ENCODE measurements at regions not wholly inside any gene's neighbourhood (a gene's known extent, or its start where the extent isn't known, plus 50 kb on each side); places are given as distances from the start of the nearest gene placed in this dataset.
"Not testable (repeated sequence)": the region's sequence is repeated elsewhere in the genome, so short reads cannot be mapped to it uniquely, and the experiment has no call there.

DNA sequence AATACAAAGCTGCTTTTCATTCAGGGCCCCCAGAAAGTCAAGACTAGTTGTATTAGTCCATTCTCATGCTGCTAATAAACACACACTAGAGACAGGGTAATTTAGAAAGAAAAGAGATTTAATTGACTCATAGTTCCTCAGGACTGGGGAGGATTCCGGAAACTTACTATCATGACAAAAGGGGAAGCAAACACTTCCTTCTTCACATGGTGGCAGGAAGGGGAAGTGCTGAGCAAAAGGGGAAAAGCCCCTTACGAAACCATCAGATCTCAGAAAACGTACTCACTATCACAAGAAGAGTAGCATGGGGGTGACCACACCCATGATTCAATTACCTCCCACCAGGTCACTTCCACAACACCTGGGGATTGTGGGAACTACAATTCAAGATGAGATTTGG, 373.8 kb upstream of the FRG1 start:
- DNase-seq: not testable (repeated sequence)

DNA sequence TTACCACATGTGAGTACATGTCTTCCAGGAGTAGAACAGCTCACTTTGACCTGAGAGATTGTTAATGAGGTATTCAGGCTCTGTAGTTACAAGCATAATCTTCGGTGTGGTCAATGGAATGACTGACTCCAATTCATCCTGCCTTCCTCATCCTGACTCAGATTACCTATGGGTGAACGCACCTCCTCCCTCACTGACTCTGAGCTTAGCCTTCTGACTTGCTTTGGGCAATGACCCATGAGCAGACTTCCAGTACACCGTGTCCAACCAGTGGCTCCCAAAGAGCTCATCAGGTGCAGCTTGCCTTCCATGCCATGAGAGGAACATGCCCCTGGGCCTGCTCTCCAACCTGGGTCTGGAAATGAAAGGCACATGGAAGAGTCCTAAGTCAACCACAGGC, 361.0 kb upstream of the FRG1 start:
- DNase-seq: not testable (repeated sequence)

DNA sequence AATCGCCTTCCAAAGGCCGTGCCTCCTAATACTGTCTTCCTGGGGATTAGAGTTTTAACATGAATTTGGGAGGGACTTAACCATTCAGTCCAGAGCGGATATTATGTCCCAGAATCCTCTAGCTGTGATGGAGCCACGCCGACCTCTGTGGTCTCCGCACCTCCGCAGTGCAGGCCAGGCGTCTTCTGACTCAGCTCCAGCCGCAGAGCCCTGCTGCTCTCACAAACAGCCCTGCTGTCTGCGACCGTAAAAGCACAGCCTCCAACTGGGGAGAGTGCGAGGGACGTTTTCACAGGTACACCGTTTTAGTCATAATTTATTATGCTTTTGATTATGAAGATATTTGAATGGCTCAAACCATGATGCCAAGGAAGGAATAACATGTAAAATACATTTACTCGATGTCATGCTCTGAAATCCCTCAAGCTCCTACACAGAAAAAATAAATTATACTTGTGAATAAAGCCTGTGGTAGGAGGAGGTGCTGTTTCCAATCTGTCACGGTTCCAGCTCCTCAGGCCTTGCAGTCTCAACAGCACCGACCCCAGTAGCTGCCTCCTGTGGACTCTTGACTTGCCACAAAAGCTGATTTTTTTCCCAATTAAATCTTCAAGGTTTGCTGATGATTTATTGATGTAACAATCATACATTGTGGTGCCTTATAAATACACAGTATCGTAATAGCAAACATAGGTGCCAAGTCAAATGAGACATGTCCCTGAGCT, 353.6 kb upstream of the FRG1 start:
- not testable (repeated sequence) for DNase-seq

DNA sequence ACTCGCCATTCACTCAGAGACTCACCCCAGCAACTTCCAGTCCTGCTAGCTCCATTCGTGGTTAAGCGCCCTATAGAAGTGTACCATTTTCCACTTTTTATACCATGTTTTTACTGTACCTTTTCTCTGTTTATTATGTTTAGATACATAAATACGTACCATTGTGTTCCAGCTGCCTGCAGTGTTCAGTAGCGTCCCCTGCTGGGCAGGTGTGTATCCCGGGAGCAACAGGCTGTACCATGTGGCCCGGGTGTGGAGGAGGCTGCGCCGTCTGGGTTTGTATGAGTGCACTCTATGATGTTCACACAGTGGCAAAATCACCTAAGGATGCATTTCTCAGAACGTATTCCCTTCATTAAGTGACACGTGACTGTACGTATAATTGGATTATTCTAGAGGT, 351.5 kb upstream of the FRG1 start:
- not testable (repeated sequence) for DNase-seq

DNA sequence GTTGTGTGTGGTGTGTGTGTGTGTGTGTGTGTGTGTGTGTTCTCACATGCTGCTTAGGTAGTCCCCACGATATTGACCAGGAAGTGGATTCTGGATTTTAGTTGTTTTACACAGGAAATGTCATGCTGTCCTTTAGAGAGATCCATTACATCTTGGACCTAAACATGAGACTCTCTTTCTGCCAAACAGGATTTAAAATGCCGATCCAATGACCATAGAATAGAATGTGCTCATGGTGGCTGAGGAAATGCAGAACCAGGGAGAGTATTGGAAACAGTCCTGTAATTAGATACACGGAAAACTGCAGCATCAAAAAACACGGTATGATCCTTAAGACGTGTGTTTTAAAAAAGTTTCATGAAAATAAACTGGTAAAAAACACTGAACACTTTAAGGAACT, 347.8 kb upstream of the FRG1 start:
- DNase-seq: no peak

DNA sequence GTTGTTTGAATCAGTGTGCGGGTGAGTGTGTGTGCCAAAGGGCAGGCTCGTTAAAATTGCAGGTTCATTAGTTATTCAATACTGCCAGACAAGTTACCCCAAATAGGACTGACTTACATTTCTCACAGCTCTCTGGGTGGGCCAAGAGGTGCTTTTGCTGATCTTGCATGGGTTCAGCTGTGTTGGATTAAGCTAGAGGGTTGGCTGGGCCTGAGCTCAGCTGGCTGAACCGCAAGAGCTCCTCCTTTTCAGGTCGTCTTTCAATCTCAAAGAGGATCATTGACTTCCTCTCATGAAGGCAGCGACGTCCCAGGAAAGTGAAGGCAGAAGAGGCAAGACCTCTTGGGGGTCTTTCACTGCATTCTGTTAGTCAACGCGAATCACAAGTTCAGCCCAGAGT, 343.3 kb upstream of the FRG1 start:
- no peak for DNase-seq

DNA sequence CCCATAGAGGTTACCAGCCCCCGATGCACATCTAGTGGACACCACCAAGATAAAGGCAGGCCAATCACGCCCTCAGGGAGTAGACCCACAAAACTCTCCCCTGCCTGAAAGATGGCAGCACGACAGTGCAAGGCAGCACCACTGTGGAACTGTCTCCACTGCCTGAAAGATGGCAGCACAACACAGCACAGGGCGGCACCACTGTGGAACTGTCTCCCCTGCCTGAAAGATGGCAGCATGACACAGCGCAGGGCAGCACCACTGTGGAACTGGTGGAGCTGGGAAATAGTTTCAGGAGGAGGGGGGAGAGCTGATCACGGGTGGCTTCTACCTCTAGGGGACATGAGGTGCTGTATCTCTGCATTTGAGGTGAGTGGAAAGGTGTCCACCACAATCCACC, 340.4 kb upstream of the FRG1 start:
- no peak for DNase-seq

DNA sequence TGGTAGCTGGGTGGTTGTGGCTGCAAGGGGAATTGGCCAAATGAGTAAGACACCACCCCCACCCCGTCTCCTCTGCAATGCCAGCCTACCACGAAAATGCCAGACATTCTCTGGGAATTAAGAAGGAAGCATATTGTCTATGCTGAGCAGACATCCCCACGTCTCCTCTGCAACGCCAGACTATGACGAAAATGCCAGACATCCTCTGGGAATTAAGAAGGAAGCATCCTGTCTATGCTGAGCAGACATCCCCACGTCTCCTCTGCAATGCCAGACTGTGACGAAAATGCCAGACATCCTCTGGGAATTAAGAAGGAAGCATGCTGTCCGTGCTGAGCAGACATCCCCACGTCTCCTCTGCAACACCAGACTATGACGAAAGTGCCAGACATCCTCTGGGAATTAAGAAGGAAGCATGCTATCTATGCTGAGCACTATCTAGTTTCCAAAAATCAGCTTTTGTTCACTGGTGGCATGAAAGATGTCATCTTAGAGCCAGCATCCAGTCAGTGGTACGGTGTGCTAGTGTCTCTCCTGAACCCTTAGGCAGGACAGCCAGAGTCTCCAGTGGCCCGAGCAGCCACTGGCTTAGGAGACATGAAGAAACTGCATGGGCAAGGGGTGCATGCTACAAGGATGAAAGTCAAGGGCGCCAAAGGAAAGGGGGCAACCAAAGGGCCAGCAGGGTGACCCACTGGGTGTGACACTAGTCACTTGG, 339.8 kb upstream of the FRG1 start:
- DNase-seq: no peak

DNA sequence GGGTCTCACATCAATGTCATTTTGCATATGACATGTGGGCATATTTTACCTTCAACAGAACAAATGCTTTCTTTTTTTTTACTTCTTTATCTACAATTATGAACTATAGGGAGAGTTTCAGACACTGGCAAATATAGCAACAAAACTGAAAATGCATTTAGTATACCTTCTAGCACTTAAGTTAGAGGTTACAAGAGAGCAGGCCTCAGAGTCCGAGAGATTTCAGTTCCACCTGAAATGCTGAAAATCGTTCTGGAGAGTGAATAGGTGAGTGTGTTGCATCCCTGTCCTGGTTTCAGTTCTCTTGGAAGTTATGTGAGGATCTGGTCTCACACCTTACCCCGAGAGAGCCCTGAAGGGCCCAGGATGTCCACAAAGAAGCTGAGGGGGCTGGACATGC, 337.8 kb upstream of the FRG1 start:
- DNase-seq: not testable (repeated sequence)

DNA sequence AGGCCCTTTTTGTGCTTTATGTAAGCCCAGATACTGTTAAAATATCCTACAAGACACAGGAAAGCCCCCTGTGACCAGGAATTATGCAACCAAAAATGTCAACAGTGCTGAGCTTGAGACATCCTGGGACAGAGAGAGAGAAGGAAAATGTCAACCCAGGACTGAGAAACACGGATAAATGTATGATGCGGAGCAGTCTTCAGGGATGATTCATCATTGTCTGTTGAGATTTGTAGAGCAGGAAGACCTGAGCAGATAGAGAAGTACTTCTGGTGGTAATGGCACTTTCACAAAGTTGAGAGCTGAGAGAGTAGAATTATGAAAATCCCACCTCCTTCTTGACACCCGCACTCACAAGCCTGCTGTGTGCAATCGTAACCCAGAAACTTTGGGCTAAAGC, 330.1 kb upstream of the FRG1 start:
- DNase-seq: not testable (repeated sequence)

DNA sequence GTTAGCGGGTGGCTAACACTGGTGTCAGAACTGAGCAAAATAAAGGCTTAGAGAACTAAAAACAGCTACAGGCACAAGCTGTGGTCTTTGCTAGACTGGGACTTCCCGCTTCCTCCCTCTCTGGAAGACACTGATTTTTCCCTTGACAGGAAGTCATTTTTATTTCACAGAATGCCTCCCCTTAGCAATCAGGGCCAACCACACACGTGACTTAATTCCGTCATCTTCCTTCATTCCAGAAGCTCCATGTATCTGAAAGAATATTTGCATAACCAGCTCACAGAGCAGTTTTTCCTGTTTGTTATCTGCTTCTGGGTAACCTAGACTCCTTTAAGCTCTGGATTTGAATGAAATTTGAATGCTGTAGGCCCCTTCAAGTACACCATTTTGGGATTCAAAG, 327.5 kb upstream of the FRG1 start:
- no peak for DNase-seq

DNA sequence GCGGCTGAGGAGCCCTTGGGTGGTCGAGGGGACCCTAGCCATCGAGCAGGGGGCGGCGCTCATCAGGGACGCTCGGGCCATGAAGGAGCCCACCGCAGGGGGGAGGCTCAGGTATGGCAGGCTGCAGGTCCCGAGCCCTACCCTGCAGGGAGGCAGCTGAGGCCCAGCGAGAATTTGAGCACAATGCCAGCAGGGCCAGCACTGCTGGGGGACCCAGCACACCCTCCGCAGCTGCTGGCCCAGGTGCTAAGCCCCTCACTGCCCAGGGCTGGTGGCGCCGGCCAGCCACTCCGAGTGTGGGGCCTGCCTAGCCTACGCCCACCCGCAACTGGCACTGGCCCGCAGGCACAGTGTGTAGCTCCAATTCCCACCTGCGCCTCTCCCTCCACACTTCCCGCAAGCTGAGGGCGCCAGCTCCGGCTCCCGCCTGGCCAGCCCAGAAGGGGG, 325.4 kb upstream of the FRG1 start:
- DNase-seq: no peak

DNA sequence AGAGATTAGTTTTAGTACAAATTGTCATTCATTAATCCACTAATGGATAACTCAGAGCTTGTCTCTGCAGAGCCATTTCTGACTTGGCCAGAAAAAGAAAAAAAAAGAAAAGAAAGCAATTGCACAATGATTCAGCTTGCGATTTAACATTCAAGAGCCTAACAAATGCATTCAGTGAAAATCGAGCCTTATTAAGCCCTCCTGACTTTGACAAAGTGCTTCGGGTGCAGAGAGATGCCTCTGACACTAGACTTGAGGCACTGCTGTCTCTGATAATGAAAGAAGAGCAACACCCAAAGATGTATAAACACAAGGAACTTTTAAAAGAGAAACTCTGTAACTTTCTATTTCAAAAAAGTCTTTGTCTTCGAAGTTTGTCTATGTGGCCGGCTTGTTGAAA, 322.9 kb upstream of the FRG1 start:
- not testable (repeated sequence) for DNase-seq

DNA sequence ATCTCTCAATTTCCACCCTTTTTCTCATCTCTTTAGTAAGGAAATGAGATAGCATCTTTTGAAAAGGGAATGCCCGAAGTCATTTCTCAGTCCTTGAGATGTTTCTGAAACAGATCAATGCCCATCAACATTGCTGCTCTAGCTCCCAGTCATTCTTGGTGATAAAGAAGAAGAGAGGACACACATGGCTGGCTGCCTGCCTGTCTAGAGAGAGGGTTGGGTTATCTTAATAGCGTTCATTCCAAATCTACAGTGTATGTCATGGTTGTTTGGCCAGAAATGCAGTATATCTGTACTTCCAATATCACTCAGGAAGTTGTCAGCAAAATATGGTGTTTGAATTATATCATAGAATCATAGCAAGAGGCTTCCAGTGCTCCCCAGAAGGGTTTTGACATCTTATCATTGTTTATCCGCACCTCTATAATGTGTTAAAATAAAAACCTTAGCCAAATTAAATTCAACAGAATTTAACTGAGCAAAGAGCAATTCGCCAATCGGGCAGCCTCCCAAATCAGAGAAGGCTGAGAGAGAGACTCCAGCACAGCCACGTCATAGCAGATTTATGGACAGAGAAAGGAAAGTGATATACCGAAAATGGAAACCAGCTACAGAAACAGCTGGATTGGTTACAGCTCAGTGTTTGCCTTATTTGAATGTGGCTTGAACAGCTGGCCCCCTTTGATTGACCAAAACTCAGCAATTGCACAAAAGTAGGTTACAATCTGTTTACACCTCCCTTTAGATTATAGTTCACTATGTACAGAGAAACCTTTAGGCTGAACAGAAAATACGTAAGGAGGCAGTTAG, 321.0 kb upstream of the FRG1 start:
- not testable (repeated sequence) for DNase-seq

DNA sequence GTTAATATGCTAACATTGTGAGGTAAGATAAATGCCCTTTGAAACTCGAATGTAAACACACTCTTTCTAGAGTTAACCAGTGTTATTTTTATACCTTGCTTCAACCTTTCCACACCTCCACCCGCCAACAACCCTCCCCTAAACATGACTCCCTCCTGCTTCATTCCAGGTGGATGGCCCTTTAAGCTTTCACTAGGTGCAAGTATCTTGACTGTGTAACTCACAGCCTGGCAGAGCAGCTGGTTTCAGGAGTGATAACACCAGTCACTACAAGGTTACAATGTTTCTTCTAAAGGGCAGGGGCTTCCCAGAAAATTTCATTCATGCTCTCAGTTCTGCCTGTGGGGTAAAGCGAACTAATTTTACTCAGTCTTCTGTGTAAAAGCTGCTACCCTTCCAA, 318.1 kb upstream of the FRG1 start:
- not testable (repeated sequence) for DNase-seq

DNA sequence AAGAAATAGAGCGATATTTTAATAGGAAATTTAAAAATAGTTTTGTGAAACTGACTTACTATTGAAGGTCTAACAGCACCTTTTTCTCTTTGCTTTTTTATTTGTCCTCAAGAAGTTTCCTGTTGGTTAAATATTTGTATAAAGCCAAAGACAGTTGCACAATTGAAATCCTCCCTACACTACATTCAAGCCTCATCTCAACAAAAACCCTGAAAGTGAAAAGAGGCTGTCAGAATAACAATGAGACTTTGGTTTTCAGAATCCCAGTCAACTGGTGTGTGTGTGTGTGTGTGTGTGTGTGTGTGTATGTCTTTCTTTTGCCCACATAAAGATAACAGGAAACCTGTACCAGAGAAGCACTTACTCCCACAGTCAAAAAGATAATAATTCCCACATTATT, 313.6 kb upstream of the FRG1 start:
- not testable (repeated sequence) for DNase-seq

DNA sequence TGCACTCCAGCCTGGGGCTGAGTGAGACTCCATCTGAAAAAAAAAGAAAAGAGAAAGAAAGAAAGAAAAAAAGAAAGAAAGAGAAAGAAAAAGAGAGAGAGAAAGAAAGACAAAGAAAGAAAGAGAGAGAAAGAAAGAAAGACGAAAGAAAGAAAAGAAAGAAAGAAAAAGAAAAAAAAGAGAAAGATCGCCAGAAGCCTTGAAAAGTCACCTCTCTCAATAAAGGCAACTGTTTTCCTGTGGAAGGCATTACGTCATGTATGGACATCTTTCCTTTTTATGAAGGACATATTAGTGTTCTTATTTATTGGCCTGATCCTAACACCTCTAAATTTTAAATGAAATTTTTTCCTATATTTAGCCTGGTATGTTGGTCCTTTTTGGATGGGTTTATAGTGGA, 310.9 kb upstream of the FRG1 start:
- DNase-seq: not testable (repeated sequence)

DNA sequence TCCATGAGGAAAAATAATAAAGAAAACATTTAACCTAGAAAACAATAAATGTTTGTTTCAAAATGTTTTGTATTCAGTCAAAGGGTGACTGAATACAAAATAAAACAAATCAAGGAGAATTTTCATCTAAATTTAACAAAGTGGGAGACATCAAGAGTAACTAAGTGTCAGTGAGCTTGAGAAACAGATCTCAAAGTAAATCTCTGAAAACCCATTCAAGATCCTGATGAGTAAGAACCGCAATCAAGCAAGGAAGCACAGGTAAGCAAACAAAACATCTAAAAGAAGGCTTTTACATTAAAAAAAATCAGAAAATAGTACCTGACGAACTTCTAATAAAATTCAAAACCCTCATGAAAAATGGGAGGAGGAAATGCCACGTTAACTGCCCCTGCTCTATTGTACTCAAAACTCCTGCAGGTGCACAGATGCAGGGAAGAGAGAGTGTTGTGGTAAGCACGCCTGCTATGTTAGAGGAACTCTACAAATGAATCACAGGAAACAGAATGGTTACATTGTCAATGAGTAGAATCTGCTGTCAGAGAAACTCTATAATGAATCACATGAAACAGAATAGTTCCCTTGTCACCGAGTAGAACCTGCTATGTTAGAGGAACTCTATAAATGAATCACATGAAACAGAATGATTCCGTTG, 309.6 kb upstream of the FRG1 start:
- DNase-seq: not testable (repeated sequence)

DNA sequence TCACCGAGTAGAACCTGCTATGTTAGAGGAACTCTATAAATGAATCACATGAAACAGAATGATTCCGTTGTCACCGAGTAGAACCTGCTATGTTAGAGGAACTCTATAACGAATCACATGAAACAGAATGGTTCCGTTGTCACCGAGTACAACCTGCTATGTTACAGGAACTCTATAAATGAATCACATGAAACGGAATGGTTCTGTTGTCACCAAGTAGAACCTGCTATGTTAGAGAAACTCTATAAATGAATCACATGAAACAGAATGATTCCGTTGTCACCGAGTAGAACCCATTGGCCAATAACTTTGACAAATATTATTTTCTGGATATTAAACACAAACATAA, 309.1 kb upstream of the FRG1 start:
- DNase-seq: not testable (repeated sequence)

DNA sequence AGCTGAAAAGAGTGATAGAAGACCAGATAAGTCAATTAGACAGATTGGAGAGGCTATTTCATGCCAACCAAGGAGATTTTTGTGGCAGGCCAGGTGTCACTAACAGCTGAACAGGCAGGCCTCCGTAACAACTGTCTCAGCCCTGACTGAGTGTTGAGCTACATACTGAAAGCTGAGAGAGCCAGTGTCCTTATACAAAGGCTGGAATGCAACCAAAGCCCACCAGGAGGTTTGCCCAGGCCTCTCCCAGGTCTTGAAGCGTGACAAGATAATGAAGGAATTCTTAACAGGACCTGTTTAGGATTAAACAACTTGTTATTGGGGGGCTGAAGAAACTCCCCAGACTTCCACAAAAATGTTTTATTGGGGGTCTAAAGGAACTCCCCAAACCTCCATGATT, 290.2 kb upstream of the FRG1 start:
- DNase-seq: not testable (repeated sequence)

DNA sequence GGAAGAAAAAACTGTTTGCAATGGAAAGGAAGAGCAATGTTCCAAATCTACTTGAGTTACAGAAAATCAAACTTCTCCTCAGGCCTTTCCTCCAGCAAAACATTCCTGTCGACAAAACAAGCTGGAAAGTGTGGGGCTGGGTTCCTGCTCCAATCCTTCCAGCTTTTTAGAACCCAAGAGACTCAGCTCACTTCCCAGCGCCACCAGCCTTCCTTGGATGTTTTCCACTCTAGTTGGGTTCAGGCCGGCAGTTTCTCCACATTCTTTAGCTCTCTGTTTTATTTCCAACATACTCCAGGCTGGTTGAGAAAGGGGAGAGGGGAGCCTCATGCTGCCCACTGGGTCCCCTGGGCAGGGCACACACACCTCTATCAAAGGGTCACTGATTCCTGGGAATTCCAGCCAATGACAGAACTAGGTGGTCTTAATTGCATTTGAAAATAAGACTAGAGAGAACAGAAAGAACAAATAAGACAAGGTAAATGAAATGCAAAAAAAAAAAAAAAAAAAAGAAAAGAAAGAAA, 287.5 kb upstream of the FRG1 start:
- not testable (repeated sequence) for DNase-seq

DNA sequence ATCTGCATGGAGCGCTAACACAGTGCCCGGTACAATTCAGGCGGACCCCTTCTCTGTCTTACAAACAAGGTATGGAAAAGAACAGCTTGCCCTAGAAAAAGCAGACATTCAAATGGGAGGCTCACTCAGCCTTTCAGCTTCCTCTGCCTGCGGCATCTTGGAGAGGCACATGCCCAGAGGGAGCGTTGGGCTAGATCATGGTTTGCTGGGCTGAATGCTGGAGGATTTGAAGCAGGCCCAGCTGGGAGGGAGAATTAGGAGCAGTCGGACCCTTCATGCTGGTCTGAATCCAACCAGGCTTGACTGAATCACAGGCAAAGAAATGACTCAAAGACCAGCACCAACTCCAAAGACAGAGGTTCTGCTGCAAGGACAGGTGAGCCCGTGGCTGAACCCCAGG, 286.7 kb upstream of the FRG1 start:
- not testable (repeated sequence) for DNase-seq

DNA sequence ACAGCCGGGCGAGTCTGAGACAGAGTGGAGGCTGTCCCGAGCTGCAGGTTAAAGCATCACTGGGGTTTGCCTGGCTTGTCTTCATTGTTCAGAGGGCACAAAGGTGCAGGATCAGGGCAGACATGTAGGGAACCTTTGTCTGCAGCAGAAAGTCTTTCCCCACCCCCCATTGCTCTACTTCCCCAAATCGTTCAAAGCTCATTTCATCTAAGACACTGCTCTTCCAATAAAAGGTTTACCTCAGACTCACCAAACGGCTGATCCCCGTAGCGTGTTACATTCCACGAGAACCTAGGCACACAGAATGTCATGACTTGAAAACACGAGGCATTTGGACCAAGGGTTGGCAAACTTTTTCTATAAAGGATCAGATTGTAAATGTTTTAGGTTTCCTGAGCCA, 286.3 kb upstream of the FRG1 start:
- DNase-seq: not testable (repeated sequence)
